Naive thymus-derived CD4-positive, alpha-beta T cell (primary cell): ENCODE measurements at regions not wholly inside any gene's neighbourhood (a gene's known extent, or its start where the extent isn't known, plus 50 kb on each side); places are given as distances from the start of the nearest gene placed in this dataset.

ENCODE experiments used
- ATAC-seq: fragments of 150-1000 bp; cut with Tn5 transposase; 2 replicates; pipeline ENCODE4 v1.10.0; 2021; ENCODE audit warnings: mild to moderate bottlenecking, moderate library complexity
- CTCF ChIA-PET: fragments of 350-600 bp; sonication (Branson Sonifier 250); formaldehyde crosslinking; loops from one replicate; lab custom pipeline; 2021; ENCODE audit warnings: antibody characterized with exemption; lab: Charles Lee
- POLR2A ChIA-PET: fragments of 350-600 bp; sonication (Branson Sonifier 250); formaldehyde crosslinking; loops from one replicate; lab custom pipeline; 2021; ENCODE audit warnings: antibody characterized with exemption, inconsistent platforms; lab: Charles Lee
- DNase-seq, 9 donors: peaks; one replicate each; pipeline versions ENCODE4 v3.0.0 to v3.0.0-alpha.2; 2020 to 2022; ENCODE audit warnings: mixed read lengths in 1 of 9
- H3K27ac ChIP-seq: one replicate; pipeline ENCODE4 v1.7.0; 2013; ENCODE audit warnings: mild to moderate bottlenecking, low read depth, low read length, moderate library complexity
- H3K27me3 ChIP-seq, 2 donors: one replicate each; pipeline ENCODE4 v1.7.0; 2013; ENCODE audit warnings: low read length in 2 of 2, mild to moderate bottlenecking in 2 of 2, moderate library complexity in 2 of 2; ENCODE audit not compliant: control insufficient read depth in 2 of 2, insufficient read depth in 2 of 2
- H3K36me3 ChIP-seq, 3 experiments: 1 replicate in 2 of 3; 2 replicates in 1 of 3; pipeline ENCODE4 v1.7.0; 2013; ENCODE audit warnings: low read length in 3 of 3, mild to moderate bottlenecking in 3 of 3, moderate library complexity in 1 of 3; ENCODE audit not compliant: insufficient read depth in 3 of 3, control insufficient read depth in 2 of 3
- H3K4me1 ChIP-seq, 2 donors: one replicate each; pipeline ENCODE4 v1.7.0; 2013; ENCODE audit warnings: low read length in 2 of 2, mild to moderate bottlenecking in 2 of 2, moderate library complexity in 1 of 2; ENCODE audit not compliant: control insufficient read depth in 2 of 2, insufficient read depth in 2 of 2
- H3K4me3 ChIP-seq: 2 replicates; pipeline ENCODE4 v1.7.0; 2013; ENCODE audit warnings: mild to moderate bottlenecking, low read length
- H3K9me3 ChIP-seq, 3 experiments: 1 replicate in 2 of 3; 2 replicates in 1 of 3; pipeline ENCODE4 v1.7.0; 2013; ENCODE audit warnings: low read length in 3 of 3; ENCODE audit not compliant: control insufficient read depth in 2 of 3
- H3K27ac Mint-ChIP-seq, 9 donors: one replicate each; pipeline ENCODE4 v1.8.0; 2020 to 2022; ENCODE audit warnings: mixed read lengths in 9 of 9, mild to moderate bottlenecking in 8 of 9, moderate library complexity in 5 of 9, inconsistent platforms in 2 of 9
- H3K27me3 Mint-ChIP-seq, 5 donors: one replicate each; pipeline ENCODE4 v1.8.0; 2021 to 2022; ENCODE audit warnings: mixed read lengths in 5 of 5, mild to moderate bottlenecking in 1 of 5
- H3K36me3 Mint-ChIP-seq, 5 donors: one replicate each; pipeline ENCODE4 v1.8.0; 2020 to 2022; ENCODE audit warnings: mixed read lengths in 5 of 5, mild to moderate bottlenecking in 3 of 5, inconsistent platforms in 1 of 5
- H3K4me1 Mint-ChIP-seq, 7 donors: one replicate each; pipeline ENCODE4 v1.8.0; 2020 to 2022; ENCODE audit warnings: mixed read lengths in 7 of 7, mild to moderate bottlenecking in 3 of 7, inconsistent platforms in 1 of 7
- H3K4me3 Mint-ChIP-seq, 10 donors: one replicate each; pipeline ENCODE4 v1.8.0; 2020 to 2022; ENCODE audit warnings: mild to moderate bottlenecking in 10 of 10, mixed read lengths in 10 of 10, moderate library complexity in 6 of 10, inconsistent platforms in 2 of 10
- H3K9me3 Mint-ChIP-seq, 11 donors: one replicate each; pipeline ENCODE4 v1.8.0; 2020 to 2022; ENCODE audit warnings: mixed read lengths in 11 of 11, mild to moderate bottlenecking in 4 of 11, inconsistent platforms in 1 of 11, moderate library complexity in 1 of 11
- intact Hi-C, 2 donors: fragments of 100-400 bp; cut with micrococcal nuclease; formaldehyde crosslinking; loops; one replicate each; pipeline ENCODE4 v1.15.1; 2023

- Histone ChIP-seq H3K4me1 (no peaks in the 10 kb centered on the region), H3K27ac (no peak overlapping the region), H3K9me3 (no peaks in the 10 kb centered on the region), H3K36me3 (no peaks in the 10 kb centered on the region), H3K27me3 (no peaks in the 10 kb centered on the region), H3K4me3 (no peak overlapping the region)
- DNase-seq (no peak), ATAC-seq (no peak)
- ChIA-PET POLR2A (no interaction called here), CTCF (no interaction called here)
- Mint-ChIP-seq H3K27ac (no peak overlapping the region), H3K27me3 (peaks cover 3 to 12% (median 7%) of the 10 kb centered on the region in 5 donors), H3K4me1 (no peaks in the 10 kb centered on the region), H3K36me3 (no peaks in the 10 kb centered on the region), H3K4me3 (no peak overlapping the region), H3K9me3 (no peaks in the 10 kb centered on the region)
- intact Hi-C loops: no loop called here
Measured at GRCh38 chr3:66153481-66154443, 67.0 kb upstream of the SLC25A26 start.

GRCh38 chr3:66152336-66152735 is 68.5 kb upstream of the SLC25A26 start:
- Histone ChIP-seq H3K27ac (no peak overlapping the region), H3K27me3 (no peaks in the 10 kb centered on the region), H3K36me3 (no peaks in the 10 kb centered on the region), H3K4me1 (no peaks in the 10 kb centered on the region), H3K4me3 (no peak overlapping the region), H3K9me3 (no peaks in the 10 kb centered on the region)
- DNase-seq (no peak), ATAC-seq (no peak)
- H3K4me3 Mint-ChIP-seq: no peak overlapping the region
- intact Hi-C loops: no loop called here
- H3K36me3 Mint-ChIP-seq: no peaks in the 10 kb centered on the region
- peaks cover 3 to 15% (median 5%) of the 10 kb centered on the region in 5 donors for H3K27me3 Mint-ChIP-seq
- no peak overlapping the region for H3K27ac Mint-ChIP-seq
- H3K9me3 Mint-ChIP-seq: no peaks in the 10 kb centered on the region
- H3K4me1 Mint-ChIP-seq: no peaks in the 10 kb centered on the region
- ChIA-PET CTCF (no interaction called here), POLR2A (no interaction called here)

- H3K4me3 ChIP-seq: no peak overlapping the region
- H3K9me3 ChIP-seq: no peaks in the 10 kb centered on the region
- no peaks in the 10 kb centered on the region for H3K9me3 Mint-ChIP-seq
- H3K4me3 Mint-ChIP-seq: no peak overlapping the region
- no peak overlapping the region for H3K27ac Mint-ChIP-seq
- no peak for DNase-seq
- no peaks in the 10 kb centered on the region for H3K4me1 Mint-ChIP-seq
- intact Hi-C loops: no loop called here
- no peaks in the 10 kb centered on the region for H3K36me3 Mint-ChIP-seq
- CTCF ChIA-PET: no interaction called here
- POLR2A ChIA-PET: no interaction called here
- H3K36me3 ChIP-seq: no peaks in the 10 kb centered on the region
- no peaks in the 10 kb centered on the region for H3K27me3 ChIP-seq
- H3K27ac ChIP-seq: no peak overlapping the region
- H3K4me1 ChIP-seq: no peaks in the 10 kb centered on the region
- H3K27me3 Mint-ChIP-seq: peaks cover 3 to 15% (median 5%) of the 10 kb centered on the region in 5 donors
- ATAC-seq: no peak
Measured at GRCh38 chr3:66150977-66151376, 69.8 kb upstream of the SLC25A26 start.

- Mint-ChIP-seq H3K27me3 (peaks cover 3 to 10% (median 5%) of the 10 kb centered on the region in 5 donors), H3K4me1 (no peaks in the 10 kb centered on the region), H3K9me3 (no peaks in the 10 kb centered on the region), H3K27ac (no peak overlapping the region), H3K36me3 (no peaks in the 10 kb centered on the region), H3K4me3 (no peak overlapping the region)
- DNase-seq (no peak), ATAC-seq (no peak)
- Histone ChIP-seq H3K36me3 (no peaks in the 10 kb centered on the region), H3K27ac (no peak overlapping the region), H3K4me1 (no peaks in the 10 kb centered on the region), H3K27me3 (no peaks in the 10 kb centered on the region), H3K9me3 (no peaks in the 10 kb centered on the region), H3K4me3 (no peak overlapping the region)
- intact Hi-C loops: no loop called here
- ChIA-PET POLR2A (no interaction called here), CTCF (no interaction called here)
Measured at GRCh38 chr3:66149269-66149668, 71.5 kb upstream of the SLC25A26 start.

GRCh38 chr3:66145408-66145733 is 75.4 kb upstream of the SLC25A26 start:
- H3K9me3 ChIP-seq: no peaks in the 10 kb centered on the region
- H3K27ac ChIP-seq: no peak overlapping the region
- no peaks in the 10 kb centered on the region for H3K4me1 Mint-ChIP-seq
- H3K27me3 ChIP-seq: no peaks in the 10 kb centered on the region
- H3K9me3 Mint-ChIP-seq: peaks cover 0 to 2% (median 0%) of the 10 kb centered on the region in 11 donors
- H3K36me3 Mint-ChIP-seq: no peaks in the 10 kb centered on the region
- no peak overlapping the region for H3K27ac Mint-ChIP-seq
- intact Hi-C loops: no loop called here
- no peaks in the 10 kb centered on the region for H3K36me3 ChIP-seq
- CTCF ChIA-PET: no interaction called here
- H3K4me3 Mint-ChIP-seq: no peak overlapping the region
- POLR2A ChIA-PET: no interaction called here
- peaks cover 0 to 29% (median 5%) of the 10 kb centered on the region in 5 donors for H3K27me3 Mint-ChIP-seq
- DNase-seq: no peak
- H3K4me1 ChIP-seq: no peaks in the 10 kb centered on the region
- no peak for ATAC-seq
- no peak overlapping the region for H3K4me3 ChIP-seq

GRCh38 chr3:66144568-66145407 is 76.0 kb upstream of the SLC25A26 start:
- no peaks in the 10 kb centered on the region for H3K4me1 Mint-ChIP-seq
- intact Hi-C loops: no loop called here
- no peak overlapping the region for H3K4me3 ChIP-seq

More at GRCh38 chr3:66144568-66145407, 76.0 kb upstream of the SLC25A26 start:
- Histone ChIP-seq H3K27me3 (no peaks in the 10 kb centered on the region), H3K36me3 (no peaks in the 10 kb centered on the region), H3K27ac (no peak overlapping the region), H3K9me3 (no peaks in the 10 kb centered on the region), H3K4me1 (no peaks in the 10 kb centered on the region)
- DNase-seq: no peak
- no peaks in the 10 kb centered on the region for H3K36me3 Mint-ChIP-seq
- H3K27me3 Mint-ChIP-seq: peaks cover 4 to 29% (median 6%) of the 10 kb centered on the region in 5 donors
- ChIA-PET CTCF (no interaction called here), POLR2A (no interaction called here)
- no peak overlapping the region for H3K4me3 Mint-ChIP-seq
- no peak overlapping the region for H3K27ac Mint-ChIP-seq
- peaks cover 0 to 2% (median 0%) of the 10 kb centered on the region in 11 donors for H3K9me3 Mint-ChIP-seq
- ATAC-seq: no peak
